GM12878 (cell line): ENCODE measurements at regions not wholly inside any gene's neighbourhood (a gene's known extent, or its start where the extent isn't known, plus 50 kb on each side); places are given as distances from the start of the nearest gene placed in this dataset.

Experiments
- ATAC-seq: fragments of 200-7000 bp; cut with Tn5 transposase; 3 replicates; pipeline ENCODE4 v1.9.1; 2020; ENCODE audit warnings: mild to moderate bottlenecking, moderate library complexity
- BruUV-seq: library from RNA; stranded (reverse); fragments of 400-500 nt; replicated peaks from 2 replicates; lab custom pipeline; 2021; lab: Mats Ljungman, UMichigan
- CTCF ChIA-PET: fragments of 300-600 bp; sonication (Branson Sonifier 250); formaldehyde crosslinking; extraction: SDS; loops from one replicate; lab custom pipeline; 2021; ENCODE audit warnings: inconsistent platforms; lab: Yijun Ruan, JAX
- POLR2A ChIA-PET: fragments of 350-600 bp; formaldehyde crosslinking; extraction: SDS; loops from one replicate; lab custom pipeline; 2021; ENCODE audit warnings: inconsistent platforms; lab: Charles Lee
- RAD21 ChIA-PET: fragments of 300-600 bp; sonication (Branson Sonifier 250); formaldehyde crosslinking; loops from one replicate; lab custom pipeline; 2023; ENCODE audit warnings: antibody characterized with exemption; ENCODE audit not compliant: unreplicated experiment; lab: Charles Lee
- SMC1A ChIA-PET: fragments of 300-600 bp; sonication (Branson Sonifier 250); formaldehyde crosslinking; loops from one replicate; lab custom pipeline; 2023; ENCODE audit not compliant: unreplicated experiment, uncharacterized antibody; lab: Charles Lee
- DNase-seq: peaks from one replicate; pipeline ENCODE4 v3.0.0-alpha.2; 2011; ENCODE audit warnings: low read depth, low spot score
- FAIRE-seq: peaks from 3 replicates; lab custom pipeline; 2011; peaks lifted over from hg19 to GRCh38; lab: Jason Lieb, UNC
- H2AFZ ChIP-seq: 2 replicates; pipeline ENCODE4 v1.6.0; 2011; ENCODE audit warnings: low read depth, low read length, control low read depth; ENCODE audit not compliant: control insufficient read depth
- H3K27ac ChIP-seq: 2 replicates; pipeline ENCODE4 v1.5.1; 2011; ENCODE audit warnings: control low read depth; ENCODE audit not compliant: control insufficient read depth, insufficient read depth
- H3K27me3 ChIP-seq, 2 experiments: replicated peaks in 1 of 2; 2 replicates each; pipeline versions ENCODE4 v1.6.0 to v1.6.1; 2011; ENCODE audit warnings: low read length in 1 of 2; ENCODE audit not compliant: control insufficient read depth in 2 of 2, insufficient read depth in 2 of 2
- H3K36me3 ChIP-seq, 2 experiments: 2 replicates each; pipeline ENCODE4 v1.5.1; 2011; ENCODE audit warnings: low read length in 1 of 2; ENCODE audit not compliant: control insufficient read depth in 2 of 2, insufficient read depth in 2 of 2
- H3K4me1 ChIP-seq: 2 replicates; pipeline ENCODE4 v1.6.1; 2011; ENCODE audit warnings: mild to moderate bottlenecking, low read length, moderate library complexity, mixed read lengths; ENCODE audit not compliant: control insufficient read depth, insufficient read depth
- H3K4me2 ChIP-seq: 2 replicates; pipeline ENCODE4 v1.6.0; 2011; ENCODE audit warnings: control low read depth; ENCODE audit not compliant: control insufficient read depth, insufficient read depth
- H3K4me3 ChIP-seq: fragments of 200-600 bp; sonication (generic); 2 replicates; pipeline ENCODE4 v1.5.1; 2016
- H3K79me2 ChIP-seq: 2 replicates; pipeline ENCODE4 v1.6.0; 2011; ENCODE audit warnings: low read length; ENCODE audit not compliant: control insufficient read depth, insufficient read depth
- H3K9ac ChIP-seq: 2 replicates; pipeline ENCODE4 v1.8.0; 2011; ENCODE audit warnings: low read length, control low read depth, mixed read lengths; ENCODE audit not compliant: control insufficient read depth, insufficient read depth
- H3K9me3 ChIP-seq: replicated peaks from 3 replicates; pipeline ENCODE4 v1.5.1; 2011; ENCODE audit warnings: mild to moderate bottlenecking, low read length; ENCODE audit not compliant: control insufficient read depth, insufficient read depth
- H4K20me1 ChIP-seq: 2 replicates; pipeline ENCODE4 v1.6.0; 2011; ENCODE audit not compliant: control insufficient read depth, insufficient read depth
- BHLHE40 ChIP-seq, 2 experiments: fragments of 450-650 bp in 1 of 2; IDR thresholded peaks; 2 replicates each; pipeline ENCODE4 v1.6.1; 2011 to 2017; ENCODE audit warnings: low read depth in 2 of 2, borderline replicate concordance in 1 of 2, improper control_type of control experiment in 1 of 2, low read length in 1 of 2, mild to moderate bottlenecking in 1 of 2
- EZH2 ChIP-seq: IDR thresholded peaks from 2 replicates; pipeline ENCODE4 v1.6.1; 2012; ENCODE audit warnings: low read depth, mild to moderate bottlenecking, control low read depth, inconsistent platforms, low read length, borderline replicate concordance; ENCODE audit not compliant: control insufficient read depth
- IKZF2 ChIP-seq, 2 experiments: fragments of 450-650 bp; IDR thresholded peaks; 2 replicates each; pipeline ENCODE4 v1.6.1; 2017; ENCODE audit warnings: mild to moderate bottlenecking in 2 of 2, moderate library complexity in 2 of 2
- KDM1A ChIP-seq: fragments of 200-600 bp; sonication (generic); IDR thresholded peaks from 2 replicates; pipeline ENCODE4 v1.6.1; 2016; ENCODE audit warnings: borderline replicate concordance
- MTA2 ChIP-seq: fragments of 450-650 bp; IDR thresholded peaks from 2 replicates; pipeline ENCODE4 v1.6.1; 2016; ENCODE audit warnings: low read depth, mild to moderate bottlenecking, moderate library complexity
- MXI1 ChIP-seq: fragments of 150-350 bp; IDR thresholded peaks from 2 replicates; pipeline ENCODE4 v1.6.1; 2011; ENCODE audit warnings: low read depth, mild to moderate bottlenecking, inconsistent platforms, low read length, improper control_type of control experiment
- NBN ChIP-seq: fragments of 450-650 bp; IDR thresholded peaks from 2 replicates; pipeline ENCODE4 v1.6.1; 2016
- POU2F2 ChIP-seq: IDR thresholded peaks from 3 replicates; pipeline ENCODE4 v1.6.1; 2011; ENCODE audit warnings: low read depth, mild to moderate bottlenecking, low read length, borderline replicate concordance
- SREBF1 ChIP-seq: IDR thresholded peaks from 2 replicates; pipeline ENCODE4 v1.6.1; 2012; ENCODE audit warnings: mild to moderate bottlenecking, low read length
- SRF ChIP-seq, 2 experiments: IDR thresholded peaks; 2 replicates each; pipeline ENCODE4 v1.6.1; 2011; ENCODE audit warnings: low read depth in 2 of 2, low read length in 2 of 2, mild to moderate bottlenecking in 1 of 2, moderate library complexity in 1 of 2
- ZBED1 ChIP-seq: IDR thresholded peaks from 2 replicates; pipeline ENCODE4 v1.6.1; 2016; ENCODE audit warnings: borderline replicate concordance
- ZNF24 ChIP-seq: fragments of 450-650 bp; IDR thresholded peaks from 2 replicates; pipeline ENCODE4 v1.6.1; 2017; ENCODE audit warnings: antibody characterized with exemption, mild to moderate bottlenecking
- WGBS: methylation state at CpG from one replicate; pipeline ENCODE4 v1.1.6; 2016; ENCODE audit warnings: low lambda C conversion rate; ENCODE audit not compliant: insufficient replicate concordance, insufficient coverage; ENCODE audit errors: missing lambda C conversion rate; 5-methylcytosine and 5-hydroxymethylcytosine counted together
- in situ Hi-C: fragments of 300-500 bp; cut with MboI; formaldehyde crosslinking; loops from 9 replicates; pipeline ENCODE4 v1.14.3; 2018; ENCODE audit warnings: mixed read lengths
- intact Hi-C: fragments of 100-400 bp; cut with micrococcal nuclease; formaldehyde crosslinking; loops from one replicate; pipeline ENCODE4 v1.14.2; 2022; ENCODE audit not compliant: unreplicated experiment
- TF ChIP-seq, protein P1 (sequence below): IDR thresholded peaks from 2 replicates; pipeline ENCODE4 v1.6.1; 2012; ENCODE audit warnings: improper control_type of control experiment, low read depth, low read length; ENCODE audit not compliant: insufficient replicate concordance
- TF ChIP-seq, protein P2 (sequence below): fragments of 450-650 bp; IDR thresholded peaks from 2 replicates; pipeline ENCODE4 v1.6.1; 2017; ENCODE audit warnings: antibody characterized with exemption, mild to moderate bottlenecking, moderate library complexity
- TF ChIP-seq, protein P3 (sequence below): fragments of 150-350 bp; IDR thresholded peaks from 2 replicates; pipeline ENCODE4 v1.6.1; 2016; ENCODE audit warnings: low read depth, low read length

DNA sequence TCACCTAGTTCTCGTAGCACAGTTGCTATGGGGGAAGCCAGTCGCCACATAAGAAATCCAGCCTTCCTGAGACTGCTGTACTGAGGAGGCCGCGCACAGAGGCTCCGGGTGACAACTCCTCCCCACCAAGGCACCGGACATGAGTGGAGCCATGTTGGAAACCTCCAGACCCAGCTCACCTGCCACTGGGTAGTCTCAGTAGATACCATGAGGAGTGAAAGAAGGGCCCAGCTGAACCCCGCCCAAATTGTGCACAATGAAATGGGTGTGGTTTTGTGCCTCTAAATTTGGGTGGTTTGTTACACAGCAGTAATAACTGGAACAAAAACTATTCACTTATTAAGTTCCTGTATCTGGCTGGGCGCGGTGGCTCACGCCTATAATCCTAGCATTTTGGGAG, 198.7 kb downstream of the BCOR start:
- CTCF ChIA-PET: no interaction called here
- in situ Hi-C loops: no loop called here
- Histone ChIP-seq H3K4me2 (no peak overlapping the region), H3K27me3 (no peaks in the 10 kb centered on the region), H3K9me3 (no peaks in the 10 kb centered on the region), H3K9ac (no peak overlapping the region), H4K20me1 (no peaks in the 10 kb centered on the region), H3K27ac (no peak overlapping the region), H3K4me1 (peaks cover under 1% of the 10 kb centered on the region), H3K79me2 (no peaks in the 10 kb centered on the region), H3K4me3 (no peak overlapping the region), H3K36me3 (no peaks in the 10 kb centered on the region), H2AFZ (no peak overlapping the region)
- no TSS peak for BruUV-seq
- 77% methylated on average over 10 of the region's 10 CpGs for WGBS
- ATAC-seq (no peak), FAIRE-seq (no peak), DNase-seq (no peak)
- RAD21 ChIA-PET: no interaction called here
- POLR2A ChIA-PET: no interaction called here
- intact Hi-C loops: no loop called here
- SMC1A ChIA-PET: no interaction called here
- TF ChIP-seq ZNF24: no peak
- no peak for TF ChIP-seq POU2F2
- TF ChIP-seq MXI1: no peak
- TF ChIP-seq, protein P1, sequence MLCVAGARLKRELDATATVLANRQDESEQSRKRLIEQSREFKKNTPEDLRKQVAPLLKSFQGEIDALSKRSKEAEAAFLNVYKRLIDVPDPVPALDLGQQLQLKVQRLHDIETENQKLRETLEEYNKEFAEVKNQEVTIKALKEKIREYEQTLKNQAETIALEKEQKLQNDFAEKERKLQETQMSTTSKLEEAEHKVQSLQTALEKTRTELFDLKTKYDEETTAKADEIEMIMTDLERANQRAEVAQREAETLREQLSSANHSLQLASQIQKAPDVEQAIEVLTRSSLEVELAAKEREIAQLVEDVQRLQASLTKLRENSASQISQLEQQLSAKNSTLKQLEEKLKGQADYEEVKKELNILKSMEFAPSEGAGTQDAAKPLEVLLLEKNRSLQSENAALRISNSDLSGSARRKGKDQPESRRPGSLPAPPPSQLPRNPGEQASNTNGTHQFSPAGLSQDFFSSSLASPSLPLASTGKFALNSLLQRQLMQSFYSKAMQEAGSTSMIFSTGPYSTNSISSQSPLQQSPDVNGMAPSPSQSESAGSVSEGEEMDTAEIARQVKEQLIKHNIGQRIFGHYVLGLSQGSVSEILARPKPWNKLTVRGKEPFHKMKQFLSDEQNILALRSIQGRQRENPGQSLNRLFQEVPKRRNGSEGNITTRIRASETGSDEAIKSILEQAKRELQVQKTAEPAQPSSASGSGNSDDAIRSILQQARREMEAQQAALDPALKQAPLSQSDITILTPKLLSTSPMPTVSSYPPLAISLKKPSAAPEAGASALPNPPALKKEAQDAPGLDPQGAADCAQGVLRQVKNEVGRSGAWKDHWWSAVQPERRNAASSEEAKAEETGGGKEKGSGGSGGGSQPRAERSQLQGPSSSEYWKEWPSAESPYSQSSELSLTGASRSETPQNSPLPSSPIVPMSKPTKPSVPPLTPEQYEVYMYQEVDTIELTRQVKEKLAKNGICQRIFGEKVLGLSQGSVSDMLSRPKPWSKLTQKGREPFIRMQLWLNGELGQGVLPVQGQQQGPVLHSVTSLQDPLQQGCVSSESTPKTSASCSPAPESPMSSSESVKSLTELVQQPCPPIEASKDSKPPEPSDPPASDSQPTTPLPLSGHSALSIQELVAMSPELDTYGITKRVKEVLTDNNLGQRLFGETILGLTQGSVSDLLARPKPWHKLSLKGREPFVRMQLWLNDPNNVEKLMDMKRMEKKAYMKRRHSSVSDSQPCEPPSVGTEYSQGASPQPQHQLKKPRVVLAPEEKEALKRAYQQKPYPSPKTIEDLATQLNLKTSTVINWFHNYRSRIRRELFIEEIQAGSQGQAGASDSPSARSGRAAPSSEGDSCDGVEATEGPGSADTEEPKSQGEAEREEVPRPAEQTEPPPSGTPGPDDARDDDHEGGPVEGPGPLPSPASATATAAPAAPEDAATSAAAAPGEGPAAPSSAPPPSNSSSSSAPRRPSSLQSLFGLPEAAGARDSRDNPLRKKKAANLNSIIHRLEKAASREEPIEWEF: no peak
- TF ChIP-seq, protein P2, sequence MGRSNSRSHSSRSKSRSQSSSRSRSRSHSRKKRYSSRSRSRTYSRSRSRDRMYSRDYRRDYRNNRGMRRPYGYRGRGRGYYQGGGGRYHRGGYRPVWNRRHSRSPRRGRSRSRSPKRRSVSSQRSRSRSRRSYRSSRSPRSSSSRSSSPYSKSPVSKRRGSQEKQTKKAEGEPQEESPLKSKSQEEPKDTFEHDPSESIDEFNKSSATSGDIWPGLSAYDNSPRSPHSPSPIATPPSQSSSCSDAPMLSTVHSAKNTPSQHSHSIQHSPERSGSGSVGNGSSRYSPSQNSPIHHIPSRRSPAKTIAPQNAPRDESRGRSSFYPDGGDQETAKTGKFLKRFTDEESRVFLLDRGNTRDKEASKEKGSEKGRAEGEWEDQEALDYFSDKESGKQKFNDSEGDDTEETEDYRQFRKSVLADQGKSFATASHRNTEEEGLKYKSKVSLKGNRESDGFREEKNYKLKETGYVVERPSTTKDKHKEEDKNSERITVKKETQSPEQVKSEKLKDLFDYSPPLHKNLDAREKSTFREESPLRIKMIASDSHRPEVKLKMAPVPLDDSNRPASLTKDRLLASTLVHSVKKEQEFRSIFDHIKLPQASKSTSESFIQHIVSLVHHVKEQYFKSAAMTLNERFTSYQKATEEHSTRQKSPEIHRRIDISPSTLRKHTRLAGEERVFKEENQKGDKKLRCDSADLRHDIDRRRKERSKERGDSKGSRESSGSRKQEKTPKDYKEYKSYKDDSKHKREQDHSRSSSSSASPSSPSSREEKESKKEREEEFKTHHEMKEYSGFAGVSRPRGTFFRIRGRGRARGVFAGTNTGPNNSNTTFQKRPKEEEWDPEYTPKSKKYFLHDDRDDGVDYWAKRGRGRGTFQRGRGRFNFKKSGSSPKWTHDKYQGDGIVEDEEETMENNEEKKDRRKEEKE: no peak
- TF ChIP-seq NBN: no peak
- no peak for TF ChIP-seq MTA2
- no peak for TF ChIP-seq IKZF2 (IDR thresholded peaks at IDR 0.05)
- TF ChIP-seq ZBED1: no peak
- no peak for TF ChIP-seq SRF (IDR thresholded peaks at IDR 0.05; ENCODE audit: low read depth in 2 of 2, low read length in 2 of 2)
- no peak for TF ChIP-seq BHLHE40 (IDR thresholded peaks at IDR 0.05; ENCODE audit: borderline replicate concordance in 1 of 2, low read depth in 2 of 2, low read length in 1 of 2)
- no peak for TF ChIP-seq SREBF1
- no peak for TF ChIP-seq EZH2
- TF ChIP-seq KDM1A: no peak
- TF ChIP-seq, protein P3, sequence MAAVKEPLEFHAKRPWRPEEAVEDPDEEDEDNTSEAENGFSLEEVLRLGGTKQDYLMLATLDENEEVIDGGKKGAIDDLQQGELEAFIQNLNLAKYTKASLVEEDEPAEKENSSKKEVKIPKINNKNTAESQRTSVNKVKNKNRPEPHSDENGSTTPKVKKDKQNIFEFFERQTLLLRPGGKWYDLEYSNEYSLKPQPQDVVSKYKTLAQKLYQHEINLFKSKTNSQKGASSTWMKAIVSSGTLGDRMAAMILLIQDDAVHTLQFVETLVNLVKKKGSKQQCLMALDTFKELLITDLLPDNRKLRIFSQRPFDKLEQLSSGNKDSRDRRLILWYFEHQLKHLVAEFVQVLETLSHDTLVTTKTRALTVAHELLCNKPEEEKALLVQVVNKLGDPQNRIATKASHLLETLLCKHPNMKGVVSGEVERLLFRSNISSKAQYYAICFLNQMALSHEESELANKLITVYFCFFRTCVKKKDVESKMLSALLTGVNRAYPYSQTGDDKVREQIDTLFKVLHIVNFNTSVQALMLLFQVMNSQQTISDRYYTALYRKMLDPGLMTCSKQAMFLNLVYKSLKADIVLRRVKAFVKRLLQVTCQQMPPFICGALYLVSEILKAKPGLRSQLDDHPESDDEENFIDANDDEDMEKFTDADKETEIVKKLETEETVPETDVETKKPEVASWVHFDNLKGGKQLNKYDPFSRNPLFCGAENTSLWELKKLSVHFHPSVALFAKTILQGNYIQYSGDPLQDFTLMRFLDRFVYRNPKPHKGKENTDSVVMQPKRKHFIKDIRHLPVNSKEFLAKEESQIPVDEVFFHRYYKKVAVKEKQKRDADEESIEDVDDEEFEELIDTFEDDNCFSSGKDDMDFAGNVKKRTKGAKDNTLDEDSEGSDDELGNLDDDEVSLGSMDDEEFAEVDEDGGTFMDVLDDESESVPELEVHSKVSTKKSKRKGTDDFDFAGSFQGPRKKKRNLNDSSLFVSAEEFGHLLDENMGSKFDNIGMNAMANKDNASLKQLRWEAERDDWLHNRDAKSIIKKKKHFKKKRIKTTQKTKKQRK: no peak
